Left renal pelvis (tissue), 4 donors: ENCODE measurements at regions not wholly inside any gene's neighbourhood (a gene's known extent, or its start where the extent isn't known, plus 50 kb on each side); places are given as distances from the start of the nearest gene placed in this dataset.
"Not testable (repeated sequence)": the region's sequence is repeated elsewhere in the genome, so short reads cannot be mapped to it uniquely, and the experiment has no call there.

Experiments
- DNase-seq, 4 donors: peaks; one replicate each; pipeline ENCODE4 v3.0.0-alpha.2; 2013; ENCODE audit warnings: low read depth in 4 of 4, low spot score in 3 of 4

DNA sequence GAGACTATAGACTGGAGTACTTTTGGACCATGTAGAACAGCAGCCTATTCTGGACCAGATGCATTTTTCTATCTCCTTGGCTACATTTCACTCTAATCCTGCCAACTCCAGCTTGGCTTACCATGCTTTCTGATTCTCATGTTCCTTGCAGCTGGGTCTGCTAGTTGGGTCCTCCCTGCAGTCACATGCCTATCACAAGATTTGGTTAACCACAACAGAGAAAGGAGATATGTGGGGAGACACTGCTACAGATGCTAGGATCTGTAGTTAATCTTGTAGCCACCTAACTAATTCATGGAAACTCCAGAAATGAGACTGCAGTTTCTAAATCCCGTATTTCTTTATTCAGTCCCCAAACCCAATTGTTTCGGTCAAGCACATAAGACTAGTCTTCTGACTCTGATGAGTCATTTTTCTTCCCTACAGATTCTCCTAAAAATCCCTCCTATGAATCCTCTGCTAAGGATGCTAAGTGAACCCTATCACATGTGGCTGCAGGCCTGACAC, 410.6 kb downstream of the DAD1 start:
- DNase-seq: no peak

DNA sequence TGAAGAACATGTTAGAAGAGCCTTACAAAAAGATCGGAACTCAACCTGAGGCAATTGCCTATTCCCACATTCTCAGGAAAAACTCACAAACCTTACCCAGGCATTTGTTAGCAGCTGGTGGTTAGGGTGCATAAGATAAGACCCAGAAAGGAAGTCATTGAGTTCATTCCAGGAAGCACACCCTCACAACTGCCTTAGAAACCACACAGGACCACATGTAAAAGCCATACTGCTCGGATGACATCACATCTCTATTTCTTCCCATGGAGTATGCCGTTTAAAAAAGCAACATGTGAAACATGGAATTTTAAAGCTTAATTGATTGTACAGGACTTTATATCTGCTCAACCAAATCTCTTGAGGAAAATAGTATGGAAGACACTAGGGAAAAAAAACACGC, 411.2 kb downstream of the DAD1 start:
- DNase-seq: no peak

DNA sequence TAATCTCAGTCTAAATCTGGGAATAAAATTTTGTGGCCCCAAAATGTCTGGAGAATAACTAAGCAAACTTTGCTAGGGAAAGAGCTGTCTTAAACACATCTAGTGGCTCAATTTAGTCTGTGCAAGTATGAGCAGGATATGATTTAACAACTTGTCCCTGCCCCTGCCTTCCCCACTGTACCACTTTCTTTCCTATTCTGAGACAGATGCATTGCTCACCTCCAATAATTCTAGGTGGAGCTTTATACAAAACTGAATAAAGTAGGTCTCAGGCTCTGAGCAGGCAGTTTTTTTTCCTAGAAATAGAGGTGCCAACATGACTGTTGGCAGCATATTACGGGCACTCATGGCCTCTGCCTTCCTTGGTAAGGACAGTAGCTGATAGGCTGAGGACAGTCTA, 412.1 kb downstream of the DAD1 start:
- no peak for DNase-seq

DNA sequence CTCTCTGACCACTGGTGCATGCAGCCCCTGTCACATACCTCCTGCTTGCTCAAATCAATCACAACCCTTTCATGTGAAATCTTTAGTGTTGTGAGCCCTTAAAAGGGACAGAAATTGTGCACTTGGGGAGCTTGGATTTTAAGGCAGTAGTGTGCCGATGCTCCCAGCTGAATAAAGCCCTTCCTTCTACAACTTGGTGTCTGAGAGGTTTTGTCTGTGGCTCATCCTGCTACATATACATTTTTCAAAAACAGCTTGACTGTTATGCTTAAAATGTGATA, 413.8 kb downstream of the DAD1 start:
- DNase-seq: not testable (repeated sequence)

DNA sequence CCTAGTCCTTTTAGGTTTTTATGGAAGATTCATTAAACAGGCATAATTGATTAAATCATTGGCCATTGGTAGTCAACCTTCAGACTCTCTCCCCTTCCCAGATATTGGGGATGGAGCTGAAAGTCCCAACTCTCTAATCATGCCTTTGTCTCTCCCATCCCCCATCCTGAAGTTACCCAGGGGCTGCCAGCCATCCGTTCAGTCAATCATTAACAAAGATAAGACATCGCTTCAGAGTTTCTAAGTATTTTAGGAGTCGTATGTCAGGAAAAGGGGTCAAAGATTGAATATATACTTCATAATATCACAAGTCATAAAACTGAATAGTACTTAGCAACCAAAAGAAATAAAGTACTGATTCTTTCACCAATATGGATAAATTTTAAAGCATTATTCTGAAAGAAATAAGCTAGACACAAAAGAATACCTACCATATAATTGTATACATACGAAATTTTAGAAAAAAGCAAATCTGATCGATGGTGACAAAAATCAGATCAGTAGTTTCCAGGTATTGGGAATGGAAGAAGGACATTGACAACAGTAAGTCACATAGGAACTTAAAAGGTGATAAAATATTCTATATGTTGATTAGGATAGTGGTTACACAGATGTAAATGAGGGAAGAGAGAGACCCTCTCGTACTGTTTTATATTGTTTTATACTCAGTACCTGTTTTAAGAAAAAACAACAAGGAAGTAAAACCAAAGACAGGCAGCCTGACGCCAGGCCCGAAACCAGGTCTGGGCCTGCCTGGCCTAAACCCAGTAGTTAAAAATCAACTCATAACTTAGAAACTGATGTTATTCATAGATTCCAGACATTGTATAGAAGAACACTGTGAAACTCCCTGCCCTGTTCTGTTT, 414.4 kb downstream of the DAD1 start:
- no peak for DNase-seq

DNA sequence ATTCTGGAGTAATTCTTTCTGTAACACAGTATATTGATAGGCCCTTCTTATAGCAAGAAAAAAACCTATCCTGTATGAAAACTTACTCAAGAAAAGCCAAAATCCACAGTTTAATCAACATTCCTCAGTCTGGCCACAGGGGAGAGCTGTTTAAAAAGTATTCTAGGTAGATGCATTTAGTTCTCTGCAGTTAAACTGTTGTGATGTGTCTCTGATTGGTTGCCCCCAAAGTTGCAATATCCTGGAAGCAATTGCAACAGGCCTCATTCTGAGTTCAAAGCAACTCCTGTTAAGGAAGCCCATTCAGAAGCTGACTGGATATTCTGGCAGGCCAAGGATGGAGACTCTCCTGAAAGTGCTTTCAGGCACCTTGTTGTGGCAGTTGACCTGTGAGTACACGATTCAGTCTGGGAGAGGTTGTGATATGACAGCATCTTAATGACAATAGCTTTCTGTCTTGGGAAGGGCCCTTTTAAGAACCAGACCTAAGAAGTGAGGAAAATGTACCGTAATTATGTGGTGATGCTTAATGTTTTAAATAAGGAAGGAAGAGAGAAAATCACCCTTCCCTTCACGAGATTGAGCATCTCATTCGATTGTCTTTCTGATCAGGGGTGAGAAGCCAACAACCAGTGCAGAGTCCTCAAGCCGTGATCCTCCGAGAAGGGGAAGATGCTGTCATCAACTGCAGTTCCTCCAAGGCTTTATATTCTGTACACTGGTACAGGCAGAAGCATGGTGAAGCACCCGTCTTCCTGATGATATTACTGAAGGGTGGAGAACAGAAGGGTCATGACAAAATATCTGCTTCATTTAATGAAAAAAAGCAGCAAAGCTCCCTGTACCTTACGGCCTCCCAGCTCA, 420.7 kb downstream of the DAD1 start:
- DNase-seq: no peak

DNA sequence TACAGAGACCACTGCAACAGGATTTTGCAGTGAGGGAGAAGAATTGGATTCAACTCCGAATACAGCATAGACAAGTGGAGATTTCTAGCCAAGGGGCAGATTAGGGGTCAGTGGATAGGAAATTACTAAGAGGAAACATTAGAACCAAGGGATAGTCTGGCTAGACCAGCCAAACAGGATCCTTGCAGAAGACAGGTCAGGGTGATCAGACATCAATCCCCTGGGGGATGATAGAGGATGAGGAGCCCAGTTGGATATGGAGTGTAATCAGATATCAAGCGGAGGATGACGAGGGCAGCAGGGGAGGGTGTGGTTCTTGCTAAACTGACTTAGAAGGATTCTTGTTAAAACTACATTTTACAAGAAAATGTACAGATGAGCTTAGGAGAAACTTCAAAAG, 424.4 kb downstream of the DAD1 start:
- DNase-seq: no peak

DNA sequence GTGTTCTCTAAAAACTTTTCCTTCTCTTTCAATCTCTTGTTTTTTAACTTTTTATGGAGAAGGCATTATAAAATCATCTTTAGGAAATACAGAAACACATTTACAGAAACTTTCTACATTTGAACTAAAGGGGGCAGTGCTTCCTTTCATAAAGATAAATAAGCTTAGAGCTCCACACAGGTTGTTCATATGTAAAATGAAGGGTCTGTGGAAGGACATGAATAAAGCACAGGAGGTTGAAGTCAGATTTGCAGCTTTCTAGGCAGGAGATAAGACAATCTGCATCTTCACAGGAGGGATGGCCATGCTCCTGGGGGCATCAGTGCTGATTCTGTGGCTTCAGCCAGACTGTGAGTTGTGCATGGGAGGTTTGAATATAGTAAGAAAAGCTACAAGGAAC, 426.0 kb downstream of the DAD1 start:
- DNase-seq: no peak

DNA sequence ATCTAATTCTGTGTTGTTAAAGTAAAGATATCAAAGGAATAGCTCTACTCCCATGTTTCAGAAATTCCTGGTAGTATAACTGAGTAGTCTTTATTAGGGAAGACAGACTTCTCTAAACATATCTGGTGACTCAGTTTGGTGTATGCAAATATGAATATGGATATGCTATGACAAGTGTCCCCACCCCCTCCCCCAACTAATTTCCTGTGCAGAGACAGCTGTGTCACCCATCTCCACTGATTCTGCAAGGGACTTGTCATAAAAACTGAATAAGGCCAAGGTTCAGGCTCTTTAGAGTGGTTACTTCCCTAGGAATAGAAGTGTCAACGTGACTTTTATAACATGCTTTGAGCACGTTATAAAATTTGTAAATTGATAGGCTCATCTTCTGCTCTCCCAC, 429.1 kb downstream of the DAD1 start:
- DNase-seq: no peak

DNA sequence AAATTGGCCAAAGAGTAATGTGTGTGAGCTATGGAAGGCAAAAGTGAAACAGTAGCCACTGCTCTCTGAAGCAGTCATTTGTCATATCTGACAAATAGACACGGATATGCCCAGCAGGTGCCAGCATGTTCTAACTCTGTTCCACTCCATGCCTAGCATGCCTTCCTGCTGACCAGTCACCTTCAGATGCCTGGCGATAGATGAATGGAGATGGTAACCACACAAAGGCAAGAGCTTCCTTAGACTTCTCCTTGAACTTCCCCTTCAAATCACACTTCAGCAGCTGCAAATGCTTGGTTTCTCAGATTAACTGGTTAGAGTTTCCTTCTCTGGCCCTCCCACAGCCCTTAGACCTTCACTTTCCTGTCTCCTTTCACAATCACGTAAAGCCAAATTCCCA, 429.9 kb downstream of the DAD1 start:
- DNase-seq: no peak

DNA sequence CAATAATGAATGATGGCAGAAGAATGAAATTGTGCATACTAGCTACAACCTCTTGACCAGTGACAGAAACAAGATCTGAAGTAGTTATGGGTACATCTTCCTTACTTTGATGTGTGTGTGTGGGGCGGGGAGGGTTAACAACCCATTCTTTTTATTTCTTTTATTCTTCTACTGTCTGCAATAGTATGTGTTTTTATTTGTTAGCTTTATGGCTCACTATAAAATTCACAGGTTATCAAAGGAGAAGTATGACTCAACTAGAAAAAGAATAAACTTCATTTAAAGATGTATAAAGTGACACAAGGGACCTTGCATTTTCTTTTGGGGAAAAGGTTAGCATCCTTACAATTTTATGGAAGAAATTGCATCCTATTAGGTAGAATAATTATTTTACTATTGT, 430.5 kb downstream of the DAD1 start:
- no peak for DNase-seq

DNA sequence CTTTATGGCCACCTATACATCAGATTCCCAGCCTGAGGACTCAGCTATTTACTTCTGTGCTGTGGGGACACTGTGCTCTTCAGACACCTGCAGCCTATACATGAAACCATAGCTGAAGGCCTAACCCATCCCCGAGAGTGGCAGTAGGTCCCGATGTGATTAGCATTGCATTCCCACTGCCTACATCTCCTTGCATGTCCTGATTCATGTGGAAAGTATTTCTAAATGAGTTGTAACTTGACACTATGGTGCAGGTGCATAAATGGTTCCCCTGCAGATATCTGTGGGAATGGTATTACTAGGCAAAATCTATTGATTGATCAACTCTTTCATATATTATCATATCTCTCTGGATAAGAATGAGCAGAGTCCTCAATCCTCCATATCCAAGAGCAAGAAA, 433.5 kb downstream of the DAD1 start:
- DNase-seq: no peak

DNA sequence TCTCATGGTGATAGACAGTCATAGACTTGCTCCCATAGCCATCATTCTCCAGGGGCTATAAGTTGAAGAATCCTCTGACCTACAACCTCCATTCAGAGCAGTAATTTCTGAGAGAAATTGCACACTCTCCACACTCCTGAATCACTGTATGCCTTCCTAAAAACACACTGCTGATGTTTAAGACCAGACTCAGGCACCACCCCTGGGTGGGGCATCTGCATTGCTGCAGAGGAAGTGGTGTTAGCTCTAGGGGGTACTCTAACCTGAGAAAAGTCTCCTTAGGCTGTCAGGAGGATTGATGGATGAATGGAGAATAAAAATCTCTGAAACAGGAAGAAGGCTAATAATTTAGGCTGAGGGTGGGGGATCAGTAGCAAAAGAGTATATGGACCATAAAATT, 436.1 kb downstream of the DAD1 start:
- DNase-seq: no peak

DNA sequence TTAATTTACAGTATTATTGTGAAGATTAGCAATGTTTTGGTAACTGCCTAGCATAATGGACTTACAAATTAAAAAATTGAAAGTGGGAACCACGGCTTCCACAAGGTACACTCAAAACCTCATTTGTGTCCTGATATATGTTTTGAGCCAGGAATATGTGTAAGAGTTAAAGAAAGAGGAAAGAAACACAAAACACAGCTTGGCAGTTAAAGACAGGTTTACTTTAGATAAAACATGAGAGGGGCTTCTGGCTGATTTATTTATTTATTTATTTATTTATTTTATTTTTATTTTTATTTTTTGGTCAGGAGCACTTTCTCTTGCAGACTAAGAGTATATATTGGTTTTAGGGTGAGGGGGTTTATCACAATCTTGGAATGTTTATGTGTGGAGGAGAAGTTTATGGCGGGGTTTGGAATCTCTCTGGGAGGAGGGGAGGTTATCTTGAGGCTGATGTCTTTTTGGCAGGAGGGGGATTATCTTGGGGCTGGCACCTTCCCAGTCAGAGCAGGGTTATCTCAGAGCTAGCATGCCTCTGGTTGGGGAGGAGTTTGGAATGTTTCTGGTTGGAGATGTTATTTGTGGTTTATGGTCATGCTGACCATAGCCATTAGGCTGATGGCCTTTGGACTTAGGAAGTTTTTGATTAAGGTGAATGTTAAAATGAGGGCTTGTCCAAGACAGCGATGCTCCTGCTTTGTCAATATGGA, 436.7 kb downstream of the DAD1 start:
- DNase-seq: no peak

DNA sequence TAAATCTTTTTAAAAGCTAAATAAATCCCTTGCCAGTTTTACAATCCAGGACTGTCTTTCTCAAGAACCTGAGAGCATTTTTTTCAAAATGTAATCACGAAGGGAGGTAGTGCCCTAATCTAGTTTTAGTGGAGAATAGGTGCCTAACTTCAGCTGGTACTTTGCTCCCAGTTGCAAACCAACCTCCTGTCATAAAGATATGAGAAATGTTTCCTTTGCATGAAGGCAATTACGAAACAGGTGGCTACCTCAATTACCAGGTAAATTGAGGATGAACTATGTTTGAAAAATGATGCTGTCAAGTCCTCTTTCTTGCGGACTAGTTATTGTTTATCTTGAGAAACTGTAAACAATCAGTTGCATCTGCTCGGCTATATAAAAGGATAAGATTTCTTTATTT, 437.9 kb downstream of the DAD1 start:
- no peak for DNase-seq

DNA sequence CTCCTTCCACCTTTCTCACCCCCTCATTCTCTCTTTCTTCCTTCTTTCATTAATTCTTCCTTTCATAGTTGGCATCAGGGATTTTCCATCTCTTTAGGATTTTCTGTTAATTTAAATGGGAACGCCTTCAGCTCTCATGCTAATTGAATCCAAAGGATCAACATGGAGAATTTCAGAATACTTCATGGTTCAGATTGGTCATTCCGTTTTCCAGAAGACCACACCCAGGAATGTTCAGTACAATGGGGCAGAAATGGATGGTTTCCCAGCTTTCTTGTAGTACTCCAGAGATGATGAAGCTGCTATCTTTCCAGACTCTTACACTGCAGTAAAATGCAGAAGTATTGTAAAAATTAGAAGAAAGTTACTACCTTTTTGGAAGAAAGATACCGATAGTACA, 440.0 kb downstream of the DAD1 start:
- no peak for DNase-seq

DNA sequence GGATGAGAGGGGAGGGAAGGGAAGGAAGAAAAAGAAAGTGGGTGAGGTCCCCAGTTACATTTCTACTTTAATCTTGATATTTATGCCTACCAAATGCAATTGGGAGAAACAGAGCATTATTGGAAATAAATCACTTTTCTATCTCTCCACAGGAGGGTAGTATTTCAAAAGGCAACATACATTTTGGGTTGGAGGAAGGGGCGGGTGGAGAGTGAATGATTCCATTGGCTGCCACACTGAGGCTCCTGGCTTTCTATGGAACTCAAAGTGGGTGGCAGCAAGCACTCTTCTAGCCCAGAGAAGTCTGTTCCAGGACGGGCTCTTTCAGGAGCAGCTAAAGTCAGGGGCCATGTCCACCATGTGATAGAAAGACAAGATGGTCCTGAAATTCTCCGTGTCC, 441.3 kb downstream of the DAD1 start:
- no peak for DNase-seq

DNA sequence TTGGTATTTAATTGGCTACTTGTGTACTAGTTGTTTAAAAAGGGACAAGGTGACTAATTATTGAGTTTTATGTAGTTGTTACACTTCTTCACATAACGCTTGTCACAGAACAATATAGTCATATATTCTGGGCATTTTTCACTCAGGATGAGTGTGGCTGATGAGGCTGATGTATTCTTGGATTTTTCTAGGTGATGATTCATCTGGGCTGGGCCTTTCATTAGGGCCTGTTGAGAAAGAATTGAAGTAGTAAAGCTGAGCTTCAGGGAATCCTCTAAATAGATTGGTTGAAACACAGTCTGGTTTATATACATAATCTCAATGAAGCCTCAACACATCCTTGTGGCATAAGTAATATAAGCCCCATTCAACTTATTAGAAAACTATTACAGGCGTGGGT, 445.7 kb downstream of the DAD1 start:
- DNase-seq: no peak

DNA sequence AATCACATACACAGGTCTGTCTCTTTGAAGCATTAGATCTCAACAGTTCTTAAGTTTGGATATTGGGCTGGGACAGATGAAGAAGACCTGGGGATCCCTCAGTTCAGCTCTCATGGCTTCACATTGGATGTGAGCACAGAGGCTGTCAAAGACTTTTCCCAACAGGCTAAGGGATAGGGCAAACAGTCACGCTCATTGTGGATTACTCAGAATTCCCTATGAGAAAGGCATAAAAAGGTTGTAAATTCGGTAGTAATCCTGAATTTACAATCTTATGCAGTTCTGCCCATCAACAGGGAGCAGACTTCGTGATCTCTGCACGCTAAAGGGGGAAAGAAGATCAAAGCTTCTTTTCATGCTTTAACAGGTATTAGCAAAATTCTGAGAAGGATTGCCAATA, 448.4 kb downstream of the DAD1 start:
- no peak for DNase-seq

DNA sequence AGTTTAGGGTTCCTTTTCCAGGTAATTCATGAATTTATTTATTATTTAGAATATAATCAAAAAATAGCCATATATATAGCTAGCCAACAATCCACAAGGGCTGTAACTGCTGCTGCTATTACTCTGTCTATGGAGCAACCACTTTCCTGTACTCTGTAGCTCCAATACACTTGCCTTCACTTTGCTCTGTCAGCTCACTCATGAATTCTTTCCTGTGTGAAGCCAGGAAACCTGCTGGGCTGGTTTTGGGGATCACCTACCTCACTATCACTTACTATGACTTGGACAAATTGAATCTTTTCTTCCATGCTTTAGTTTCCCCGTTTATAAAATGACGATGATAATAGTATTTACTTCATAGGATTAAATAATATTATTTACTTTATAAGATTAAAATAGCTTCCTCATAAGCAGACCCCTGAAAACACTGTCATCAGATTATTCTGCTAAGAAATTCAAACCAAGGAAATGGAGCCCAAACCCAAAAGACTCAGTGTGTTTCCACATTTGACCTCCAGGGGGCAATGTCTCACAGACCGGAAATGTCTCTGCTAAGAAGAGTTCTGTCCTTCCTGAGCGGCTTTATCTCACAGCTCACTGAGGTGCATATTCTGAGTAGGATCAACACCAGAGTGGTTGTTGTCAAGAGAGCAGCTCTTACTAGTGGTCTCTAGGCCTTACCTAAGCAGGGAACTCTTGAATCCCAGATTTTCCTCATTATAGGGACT, 457.1 kb downstream of the DAD1 start:
- no peak for DNase-seq
